ENCODE measurements at regions not wholly inside any gene's neighbourhood (a gene's known extent, or its start where the extent isn't known, plus 50 kb on each side); places are given as distances from the start of the nearest gene placed in this dataset.

- no peak for DNase-seq
- Histone ChIP-seq H2BK12ac (ENCODE audit: low read length in 2 of 2) (no peak overlapping the region), H3K79me1 (replicated peaks; ENCODE audit: low read length, poor library complexity, severe bottlenecking) (no peaks in the 10 kb centered on the region)
Observed at GRCh38 chr14:25436906-25437305, 387.0 kb upstream of the STXBP6 start.

GRCh38 chr14:25436288-25436875 is 386.4 kb upstream of the STXBP6 start:
- WGBS: no CpG with 5 or more reads among the region's 2 CpGs
- H3K4ac ChIP-seq (ENCODE audit: low read depth in 1 of 2, low read length in 2 of 2): no peak overlapping the region
- H2BK5ac ChIP-seq (ENCODE audit: low read depth, low read length, poor library complexity, severe bottlenecking): no peak overlapping the region
- H3K36me3 ChIP-seq (ENCODE audit: control insufficient read depth in 1 of 2, insufficient read depth in 2 of 2, low read depth in 1 of 2, low read length in 2 of 2): no peaks in the 10 kb centered on the region
- H3K9ac ChIP-seq (ENCODE audit: low read length): no peak overlapping the region
- no peak overlapping the region for H3K4me3 ChIP-seq (ENCODE audit: insufficient read depth in 1 of 2, low read depth in 1 of 2, low read length in 2 of 2)
- no peak overlapping the region for H2BK120ac ChIP-seq (ENCODE audit: low read depth, low read length)
- H3K23ac ChIP-seq (ENCODE audit: low read length in 2 of 2): no peak overlapping the region
- no peak overlapping the region for H2BK12ac ChIP-seq (ENCODE audit: low read length in 2 of 2)
- no peak overlapping the region for H3K18ac ChIP-seq (ENCODE audit: low read depth in 1 of 2, low read length in 2 of 2)
- no peak overlapping the region for H3K4me2 ChIP-seq (ENCODE audit: low read length, poor library complexity, severe bottlenecking)
- no peaks in the 10 kb centered on the region for H3K27me3 ChIP-seq (ENCODE audit: control insufficient read depth in 1 of 2, insufficient read depth in 1 of 2, low read length in 2 of 2)
- no peak overlapping the region for H2AFZ ChIP-seq (ENCODE audit: low read depth, low read length)
- H4K91ac ChIP-seq (ENCODE audit: low read length): no peak overlapping the region
- H3K27ac ChIP-seq (ENCODE audit: low read length, poor library complexity, severe bottlenecking): no peak overlapping the region
- H4K8ac ChIP-seq (ENCODE audit: low read length): no peak overlapping the region
- no peak overlapping the region for H2BK15ac ChIP-seq (ENCODE audit: low read depth, poor library complexity, severe bottlenecking)
- no peak overlapping the region for H2AK5ac ChIP-seq (ENCODE audit: low read length, severe bottlenecking)
- no peak overlapping the region for H3K14ac ChIP-seq (ENCODE audit: low read length in 2 of 2)
- DNase-seq: no peak
- H3K4me1 ChIP-seq (ENCODE audit: control insufficient read depth, insufficient read depth, low read depth, low read length): no peaks in the 10 kb centered on the region
- peaks cover 2% of the 10 kb centered on the region for H3K9me3 ChIP-seq (ENCODE audit: control insufficient read depth, low read length)
- H3K79me1 ChIP-seq (replicated peaks; ENCODE audit: low read length, poor library complexity, severe bottlenecking): no peaks in the 10 kb centered on the region

More at GRCh38 chr14:25436906-25437305, 387.0 kb upstream of the STXBP6 start:
- Histone ChIP-seq H3K4ac (ENCODE audit: low read depth in 1 of 2, low read length in 2 of 2) (no peak overlapping the region), H2AK5ac (ENCODE audit: low read length, severe bottlenecking) (no peak overlapping the region), H3K27ac (ENCODE audit: low read length, poor library complexity, severe bottlenecking) (no peak overlapping the region), H3K4me2 (ENCODE audit: low read length, poor library complexity, severe bottlenecking) (no peak overlapping the region), H3K9me3 (ENCODE audit: control insufficient read depth, low read length) (peaks cover 2% of the 10 kb centered on the region), H2BK15ac (ENCODE audit: low read depth, poor library complexity, severe bottlenecking) (no peak overlapping the region), H4K8ac (ENCODE audit: low read length) (no peak overlapping the region), H3K23ac (ENCODE audit: low read length in 2 of 2) (no peak overlapping the region), H3K27me3 (ENCODE audit: control insufficient read depth in 1 of 2, insufficient read depth in 1 of 2, low read length in 2 of 2) (no peaks in the 10 kb centered on the region), H2AFZ (ENCODE audit: low read depth, low read length) (no peak overlapping the region), H3K4me1 (ENCODE audit: control insufficient read depth, insufficient read depth, low read depth, low read length) (no peaks in the 10 kb centered on the region), H2BK120ac (ENCODE audit: low read depth, low read length) (no peak overlapping the region), H3K18ac (ENCODE audit: low read depth in 1 of 2, low read length in 2 of 2) (no peak overlapping the region), H3K14ac (ENCODE audit: low read length in 2 of 2) (no peak overlapping the region), H2BK5ac (ENCODE audit: low read depth, low read length, poor library complexity, severe bottlenecking) (no peak overlapping the region), H3K9ac (ENCODE audit: low read length) (no peak overlapping the region), H3K4me3 (ENCODE audit: insufficient read depth in 1 of 2, low read depth in 1 of 2, low read length in 2 of 2) (no peak overlapping the region), H4K91ac (ENCODE audit: low read length) (no peak overlapping the region), H3K36me3 (ENCODE audit: control insufficient read depth in 1 of 2, insufficient read depth in 2 of 2, low read depth in 1 of 2, low read length in 2 of 2) (no peaks in the 10 kb centered on the region)

DNA sequence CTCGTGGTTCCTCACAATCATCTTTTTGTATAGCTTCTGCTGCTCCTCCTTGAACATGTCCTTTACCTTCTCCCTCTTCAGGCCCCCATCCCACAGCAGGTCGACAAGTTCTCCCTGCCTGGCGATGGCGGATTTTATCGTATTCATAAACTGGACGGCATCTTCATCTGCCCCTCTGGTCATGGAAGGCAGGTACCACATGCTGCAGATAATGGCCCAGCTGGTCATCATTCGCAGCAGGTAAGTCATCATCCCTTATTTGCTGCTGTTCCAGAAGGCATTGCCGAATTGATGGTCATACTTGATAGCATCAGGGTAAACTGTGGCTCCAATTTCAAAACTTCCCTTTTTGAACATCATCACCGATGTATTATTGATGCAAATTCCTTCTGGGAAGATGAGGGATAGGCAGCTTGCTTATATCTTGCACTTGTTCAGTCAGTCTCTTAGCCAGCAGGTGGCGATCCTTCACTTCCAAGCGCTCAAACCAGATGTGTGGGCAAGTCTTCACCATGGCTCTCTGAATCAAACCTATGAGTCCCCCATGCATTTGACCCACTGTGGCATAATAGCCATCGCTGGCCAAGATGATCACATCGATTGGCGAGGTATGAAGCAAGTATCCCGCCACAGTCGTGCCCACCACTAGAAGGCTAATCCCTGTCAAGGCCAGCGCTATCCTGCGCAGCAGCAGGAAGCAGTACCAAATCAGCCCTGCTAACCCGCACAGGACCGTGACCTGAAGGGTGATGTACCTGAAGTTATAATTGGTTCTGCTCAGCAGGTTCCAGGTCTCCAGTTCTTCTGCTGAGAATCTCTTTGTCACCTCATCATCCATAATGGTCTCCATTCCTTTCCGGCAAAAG is 381.5 kb upstream of the STXBP6 start:
- no peak overlapping the region for H2AFZ ChIP-seq (ENCODE audit: low read depth, low read length)
- H3K27me3 ChIP-seq (ENCODE audit: control insufficient read depth in 1 of 2, insufficient read depth in 1 of 2, low read length in 2 of 2): no peaks in the 10 kb centered on the region
- H4K91ac ChIP-seq (ENCODE audit: low read length): no peak overlapping the region
- H3K14ac ChIP-seq (ENCODE audit: low read length in 2 of 2): no peak overlapping the region
- no peak overlapping the region for H3K9ac ChIP-seq (ENCODE audit: low read length)
- no peak overlapping the region for H2BK120ac ChIP-seq (ENCODE audit: low read depth, low read length)
- H2AK5ac ChIP-seq (ENCODE audit: low read length, severe bottlenecking): no peak overlapping the region
- DNase-seq: no peak
- H3K18ac ChIP-seq (ENCODE audit: low read depth in 1 of 2, low read length in 2 of 2): no peak overlapping the region
- H3K36me3 ChIP-seq (ENCODE audit: control insufficient read depth in 1 of 2, insufficient read depth in 2 of 2, low read depth in 1 of 2, low read length in 2 of 2): no peaks in the 10 kb centered on the region
- H3K9me3 ChIP-seq (ENCODE audit: control insufficient read depth, low read length): peaks cover 2% of the 10 kb centered on the region
- H3K4me3 ChIP-seq (ENCODE audit: insufficient read depth in 1 of 2, low read depth in 1 of 2, low read length in 2 of 2): no peak overlapping the region
- no peak overlapping the region for H3K23ac ChIP-seq (ENCODE audit: low read length in 2 of 2)
- H3K79me1 ChIP-seq (replicated peaks; ENCODE audit: low read length, poor library complexity, severe bottlenecking): no peaks in the 10 kb centered on the region
- 75% methylated on average over 20 of the region's 21 CpGs for WGBS
- no peak overlapping the region for H2BK5ac ChIP-seq (ENCODE audit: low read depth, low read length, poor library complexity, severe bottlenecking)
- H4K8ac ChIP-seq (ENCODE audit: low read length): no peak overlapping the region
- H3K4me1 ChIP-seq (ENCODE audit: control insufficient read depth, insufficient read depth, low read depth, low read length): no peaks in the 10 kb centered on the region
- no peak overlapping the region for H2BK12ac ChIP-seq (ENCODE audit: low read length in 2 of 2)
- no peak overlapping the region for H3K4me2 ChIP-seq (ENCODE audit: low read length, poor library complexity, severe bottlenecking)
- no peak overlapping the region for H2BK15ac ChIP-seq (ENCODE audit: low read depth, poor library complexity, severe bottlenecking)
- H3K27ac ChIP-seq (ENCODE audit: low read length, poor library complexity, severe bottlenecking): no peak overlapping the region
- no peak overlapping the region for H3K4ac ChIP-seq (ENCODE audit: low read depth in 1 of 2, low read length in 2 of 2)

GRCh38 chr14:25430808-25431207 is 380.9 kb upstream of the STXBP6 start:
- Histone ChIP-seq H2BK5ac (ENCODE audit: low read depth, low read length, poor library complexity, severe bottlenecking) (no peak overlapping the region), H2BK12ac (ENCODE audit: low read length in 2 of 2) (no peak overlapping the region), H2AFZ (ENCODE audit: low read depth, low read length) (no peak overlapping the region), H2AK5ac (ENCODE audit: low read length, severe bottlenecking) (no peak overlapping the region), H3K27ac (ENCODE audit: low read length, poor library complexity, severe bottlenecking) (no peak overlapping the region), H3K79me1 (replicated peaks; ENCODE audit: low read length, poor library complexity, severe bottlenecking) (no peaks in the 10 kb centered on the region), H3K4me1 (ENCODE audit: control insufficient read depth, insufficient read depth, low read depth, low read length) (no peaks in the 10 kb centered on the region), H4K91ac (ENCODE audit: low read length) (no peak overlapping the region), H4K8ac (ENCODE audit: low read length) (no peak overlapping the region), H3K4ac (ENCODE audit: low read depth in 1 of 2, low read length in 2 of 2) (no peak overlapping the region), H3K36me3 (ENCODE audit: control insufficient read depth in 1 of 2, insufficient read depth in 2 of 2, low read depth in 1 of 2, low read length in 2 of 2) (no peaks in the 10 kb centered on the region), H3K9me3 (ENCODE audit: control insufficient read depth, low read length) (peaks cover 2% of the 10 kb centered on the region), H3K9ac (ENCODE audit: low read length) (no peak overlapping the region), H2BK120ac (ENCODE audit: low read depth, low read length) (no peak overlapping the region), H3K27me3 (ENCODE audit: control insufficient read depth in 1 of 2, insufficient read depth in 1 of 2, low read length in 2 of 2) (no peaks in the 10 kb centered on the region), H3K14ac (ENCODE audit: low read length in 2 of 2) (no peak overlapping the region), H3K4me2 (ENCODE audit: low read length, poor library complexity, severe bottlenecking) (no peak overlapping the region), H3K23ac (ENCODE audit: low read length in 2 of 2) (no peak overlapping the region), H3K4me3 (ENCODE audit: insufficient read depth in 1 of 2, low read depth in 1 of 2, low read length in 2 of 2) (no peak overlapping the region), H3K18ac (ENCODE audit: low read depth in 1 of 2, low read length in 2 of 2) (no peak overlapping the region), H2BK15ac (ENCODE audit: low read depth, poor library complexity, severe bottlenecking) (no peak overlapping the region)
- no peak for DNase-seq
- 87% methylated on average over 12 of the region's 12 CpGs for WGBS

All from mesenchymal stem cell (in vitro differentiated cells and primary cell).